Activated CD8-positive, alpha-beta memory T cell treated with anti-CD3 and anti-CD28 coated beads for 48 hours (primary cell): ENCODE measurements at regions not wholly inside any gene's neighbourhood (a gene's known extent, or its start where the extent isn't known, plus 50 kb on each side); places are given as distances from the start of the nearest gene placed in this dataset.
"Not testable (repeated sequence)": the region's sequence is repeated elsewhere in the genome, so short reads cannot be mapped to it uniquely, and the experiment has no call there.

Experiments
- DNase-seq, 3 experiments: peaks; one replicate each; pipeline ENCODE4 v3.0.0-alpha.2; 2020; ENCODE audit warnings: low read depth in 2 of 3, low spot score in 2 of 3

DNA sequence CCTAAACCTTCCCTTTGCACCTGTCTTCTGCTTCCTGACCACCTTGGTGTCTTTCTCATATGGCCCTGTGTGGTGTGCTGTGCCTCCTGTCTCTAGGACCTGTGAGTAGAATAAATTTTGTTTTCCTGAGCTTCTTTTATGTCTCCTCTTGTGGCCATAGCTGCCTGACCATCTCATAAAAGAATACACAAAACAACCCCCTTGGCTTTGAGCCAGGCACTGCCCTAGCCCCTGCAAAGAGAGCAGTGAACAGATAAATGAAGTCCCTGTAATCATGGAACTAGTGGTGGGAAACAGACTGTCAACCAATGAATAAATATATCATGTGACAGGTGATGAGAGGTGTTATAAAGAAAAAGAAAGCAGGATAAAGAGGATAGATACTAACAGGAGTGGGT lies 485.1 kb downstream of the CSNK1G3 start:
- no peak for DNase-seq

DNA sequence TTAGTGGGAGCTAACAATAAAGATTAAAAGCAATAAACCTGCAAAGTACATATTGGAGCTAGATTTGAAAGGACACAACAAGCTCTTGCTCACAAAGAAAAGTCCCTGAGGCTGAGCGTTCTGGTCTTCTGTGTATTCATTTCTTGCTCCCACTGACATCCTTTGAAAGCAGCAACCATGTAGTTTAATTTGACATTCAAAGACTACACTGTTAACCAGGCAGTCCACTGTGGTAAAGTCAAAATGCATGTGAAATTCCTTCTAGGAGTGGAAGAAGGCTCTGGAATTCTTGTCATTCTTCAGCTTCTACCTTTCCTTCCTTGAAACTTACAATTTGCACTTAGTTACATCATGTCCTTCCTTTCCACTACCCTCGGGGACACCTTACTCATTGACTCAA lies 480.7 kb downstream of the CSNK1G3 start:
- DNase-seq: no peak

DNA sequence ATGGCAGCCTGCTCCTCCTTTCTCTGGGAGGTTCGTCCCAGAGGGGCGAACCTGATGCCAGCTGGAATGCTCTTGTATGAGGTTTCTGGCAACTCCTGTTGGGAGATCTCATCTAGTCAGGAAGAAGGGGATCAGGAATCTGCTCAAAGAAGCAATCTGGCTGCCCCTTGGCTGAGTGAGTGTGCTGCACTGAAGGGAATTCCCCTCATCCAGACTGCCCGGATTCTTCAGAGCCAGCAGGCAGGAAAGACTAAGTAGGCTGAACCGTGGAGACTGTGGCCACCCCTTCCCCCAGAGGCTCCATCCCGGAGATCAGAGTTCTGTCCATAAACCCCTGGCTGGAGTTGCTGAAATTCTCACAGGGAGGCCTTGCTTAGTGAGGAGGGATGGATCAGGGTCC lies 476.0 kb downstream of the CSNK1G3 start:
- no peak for DNase-seq

DNA sequence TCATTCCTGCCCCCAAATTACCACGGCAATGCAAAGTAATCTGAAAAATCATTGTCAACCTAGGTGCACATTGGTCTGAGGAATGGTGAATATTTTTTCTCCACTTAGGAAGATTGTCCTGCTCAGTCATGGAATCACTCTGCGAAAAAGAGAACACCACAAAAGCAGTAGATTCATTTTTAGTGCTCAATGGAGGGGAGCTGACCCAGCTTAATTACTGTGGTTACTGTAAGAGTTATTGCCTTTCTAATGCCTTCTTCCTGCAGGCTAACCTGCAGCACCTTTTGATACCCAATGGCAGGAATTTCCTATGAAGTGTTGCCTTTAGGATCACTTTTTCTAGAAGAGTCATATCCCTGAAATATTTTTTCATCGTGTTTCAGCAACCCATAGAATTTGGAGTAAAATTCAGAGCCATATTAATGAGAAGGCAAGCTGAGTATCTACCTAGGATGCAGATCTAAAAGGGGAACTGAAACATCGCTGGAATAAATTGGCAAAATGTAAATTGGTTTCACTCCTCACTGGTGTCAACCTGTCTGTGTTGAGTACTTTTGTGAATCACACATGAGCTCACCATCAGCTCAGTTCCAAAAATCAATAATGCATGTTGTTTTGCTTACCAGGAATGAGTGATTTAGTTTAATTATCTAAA lies 464.5 kb downstream of the CSNK1G3 start:
- no peak for DNase-seq

DNA sequence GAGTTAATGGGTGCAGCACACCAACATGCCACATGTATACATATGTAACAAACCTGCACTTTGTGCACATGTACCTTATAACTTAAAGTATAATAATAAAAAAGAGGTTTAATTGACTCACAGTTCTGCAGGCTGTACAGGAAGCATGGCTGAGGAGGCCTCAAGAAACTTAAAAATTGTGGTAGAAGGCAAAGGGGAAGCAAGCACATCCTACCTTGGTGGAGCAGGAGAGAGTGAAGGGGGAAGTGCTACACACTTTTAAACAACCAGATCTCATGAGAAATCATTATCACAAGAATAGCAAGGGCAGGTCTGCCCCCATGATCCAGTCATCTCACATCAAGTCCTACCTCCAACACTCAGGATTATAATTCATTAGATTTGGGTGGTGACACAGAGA lies 463.5 kb downstream of the CSNK1G3 start:
- DNase-seq: not testable (repeated sequence)

DNA sequence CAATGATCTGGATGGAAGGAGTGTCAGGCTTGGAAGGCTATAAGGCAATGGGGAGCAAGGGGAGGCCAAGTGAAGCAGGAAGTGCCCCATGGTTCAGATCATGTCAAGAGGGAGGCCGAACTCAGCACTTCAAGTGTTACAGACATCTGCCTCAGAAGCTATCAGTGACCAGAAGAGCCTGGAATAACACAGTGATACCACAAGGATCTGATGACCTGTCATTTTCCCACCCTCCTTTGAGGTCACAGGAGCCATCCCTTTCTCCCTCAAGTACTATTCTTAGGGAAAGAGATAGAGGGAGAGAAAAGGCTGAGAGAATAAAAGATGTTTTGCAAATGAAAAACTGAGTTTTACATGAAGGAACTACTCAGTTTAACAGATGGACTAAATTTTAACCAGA lies 454.8 kb downstream of the CSNK1G3 start:
- DNase-seq: no peak

DNA sequence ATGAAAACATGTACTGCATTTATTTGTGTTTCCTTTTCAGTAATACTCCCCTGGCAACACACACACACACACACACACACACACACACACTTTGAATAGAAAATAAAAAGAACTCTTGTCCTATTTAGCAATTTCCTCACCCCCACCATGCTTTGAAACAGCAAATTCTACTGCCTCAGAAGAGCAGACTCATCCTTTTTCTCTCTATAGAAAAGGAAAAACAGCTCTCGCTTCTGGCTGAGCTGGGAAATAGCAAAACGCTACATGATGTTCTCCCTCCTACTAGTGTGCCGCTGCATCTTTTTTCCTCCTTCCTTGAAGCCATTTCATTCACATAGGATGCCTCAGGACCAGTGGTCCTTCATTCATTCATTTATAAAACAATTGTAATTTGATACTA lies 453.6 kb downstream of the CSNK1G3 start:
- DNase-seq: no peak

DNA sequence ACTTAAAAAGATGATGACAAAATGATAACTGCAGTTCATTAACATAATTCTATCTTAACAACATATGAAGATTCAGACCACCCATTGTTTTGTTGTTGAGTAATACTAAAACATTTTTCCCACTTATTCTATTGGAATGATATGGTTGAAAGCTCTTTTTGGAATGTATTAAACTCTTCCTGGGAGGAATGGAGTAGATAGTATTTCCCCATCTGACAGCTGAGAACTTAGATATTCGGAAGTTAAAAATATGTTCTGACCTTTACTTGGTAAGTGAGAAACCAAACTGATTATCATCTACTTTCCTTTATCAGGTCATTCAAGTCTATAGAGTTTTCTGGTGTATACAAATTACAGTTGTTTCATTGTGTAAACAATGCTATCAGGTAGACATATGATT lies 452.9 kb downstream of the CSNK1G3 start:
- DNase-seq: no peak

DNA sequence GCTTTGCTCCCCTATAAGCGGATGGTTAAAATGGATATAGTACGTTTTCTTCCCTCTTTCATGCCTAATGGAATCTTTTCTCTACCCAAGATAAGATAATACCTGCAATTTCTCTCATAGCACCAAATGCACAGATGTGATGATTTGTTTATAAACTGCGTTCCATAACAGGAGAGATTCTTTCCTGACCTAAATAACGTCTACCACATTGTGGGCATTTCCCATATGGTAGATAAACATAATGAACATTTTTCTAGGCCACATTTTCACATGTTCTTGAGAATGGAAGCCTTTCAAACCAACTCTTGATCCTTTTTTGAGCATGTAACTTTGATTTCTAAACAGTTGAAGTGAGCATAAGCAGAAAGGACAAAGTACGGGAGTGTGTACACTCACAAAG lies 448.5 kb downstream of the CSNK1G3 start:
- no peak for DNase-seq

DNA sequence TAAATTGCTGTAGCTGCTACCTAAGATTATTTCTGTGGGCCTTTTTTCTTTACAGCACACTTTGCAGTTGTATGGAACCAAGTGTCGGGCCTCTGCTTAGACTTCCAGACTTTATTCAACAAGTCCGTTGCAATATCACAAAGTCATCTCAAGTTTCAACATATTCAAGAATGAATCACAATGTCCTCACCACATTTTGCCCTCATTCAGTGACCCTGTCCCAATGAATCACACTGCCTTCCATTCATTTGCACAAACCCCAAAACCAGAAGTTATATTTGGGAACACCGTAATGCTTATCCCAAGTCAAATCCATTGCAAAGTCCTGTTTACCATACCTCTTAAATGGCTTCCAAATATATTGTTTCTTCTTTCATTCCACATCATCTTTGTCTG lies 439.6 kb downstream of the CSNK1G3 start:
- DNase-seq: no peak

DNA sequence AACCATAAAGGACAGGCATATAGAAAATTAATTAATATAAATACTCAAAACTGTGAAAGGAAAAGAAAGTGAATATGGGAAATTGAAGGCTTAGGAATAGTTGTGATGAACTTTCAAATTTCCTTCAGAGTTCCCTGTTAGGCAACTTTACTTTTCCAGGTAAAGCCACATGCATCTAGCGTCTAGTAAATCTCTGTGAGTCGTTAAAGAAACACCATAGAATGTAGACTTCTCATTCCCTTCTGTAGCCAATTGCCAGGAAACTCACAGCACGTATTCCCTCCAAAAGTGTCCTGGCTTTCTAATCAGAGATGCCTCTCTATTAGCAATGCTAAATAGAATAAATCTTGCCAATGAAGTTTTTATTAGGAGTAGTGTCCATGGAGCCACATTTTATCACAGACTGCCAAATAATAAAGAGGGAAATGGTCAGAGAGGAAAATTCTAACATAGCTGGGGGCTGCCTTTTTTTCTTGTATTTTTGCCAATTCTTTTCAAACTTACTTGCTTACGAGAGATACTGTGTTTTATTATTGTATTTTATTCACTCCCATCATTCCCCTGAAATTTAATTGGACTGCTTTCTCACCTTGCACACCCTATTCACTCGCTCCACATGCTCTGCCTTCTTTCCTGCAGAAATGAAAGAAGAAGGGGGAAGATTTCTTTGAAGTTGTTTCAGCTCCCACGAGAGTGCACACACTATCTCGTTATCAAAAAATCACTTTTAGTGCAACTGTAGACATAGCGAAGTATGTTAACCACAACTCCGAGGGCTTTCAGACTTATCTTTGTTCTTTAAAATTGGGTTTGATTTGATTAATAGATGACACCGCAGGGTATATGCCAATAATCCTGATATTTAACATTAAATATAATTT lies 439.0 kb downstream of the CSNK1G3 start:
- no peak for DNase-seq

DNA sequence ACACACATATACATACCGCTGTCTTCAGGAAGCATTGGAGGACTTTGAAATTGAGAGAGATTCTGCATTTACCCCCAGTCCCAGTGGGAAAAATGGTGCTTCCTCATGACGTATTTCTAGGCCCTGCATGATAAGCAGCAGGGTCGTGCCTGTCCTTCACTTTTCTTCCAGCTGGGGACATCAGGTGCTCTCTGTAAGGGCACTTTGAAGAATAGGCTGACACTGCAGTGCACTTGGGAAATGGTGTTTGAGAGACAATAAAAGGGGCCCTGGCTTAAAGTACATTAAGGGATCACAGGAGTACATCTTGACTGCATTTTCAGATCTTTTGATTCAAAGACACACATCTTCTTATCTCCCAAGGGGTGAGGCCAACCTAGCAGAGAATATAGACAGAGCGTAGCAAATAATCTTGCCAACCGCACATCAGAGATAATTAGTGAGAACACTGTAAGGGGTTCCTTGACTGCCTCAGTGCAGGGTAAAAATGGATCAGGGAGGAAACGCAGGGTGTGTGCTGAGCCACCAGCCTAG lies 437.9 kb downstream of the CSNK1G3 start:
- no peak for DNase-seq

DNA sequence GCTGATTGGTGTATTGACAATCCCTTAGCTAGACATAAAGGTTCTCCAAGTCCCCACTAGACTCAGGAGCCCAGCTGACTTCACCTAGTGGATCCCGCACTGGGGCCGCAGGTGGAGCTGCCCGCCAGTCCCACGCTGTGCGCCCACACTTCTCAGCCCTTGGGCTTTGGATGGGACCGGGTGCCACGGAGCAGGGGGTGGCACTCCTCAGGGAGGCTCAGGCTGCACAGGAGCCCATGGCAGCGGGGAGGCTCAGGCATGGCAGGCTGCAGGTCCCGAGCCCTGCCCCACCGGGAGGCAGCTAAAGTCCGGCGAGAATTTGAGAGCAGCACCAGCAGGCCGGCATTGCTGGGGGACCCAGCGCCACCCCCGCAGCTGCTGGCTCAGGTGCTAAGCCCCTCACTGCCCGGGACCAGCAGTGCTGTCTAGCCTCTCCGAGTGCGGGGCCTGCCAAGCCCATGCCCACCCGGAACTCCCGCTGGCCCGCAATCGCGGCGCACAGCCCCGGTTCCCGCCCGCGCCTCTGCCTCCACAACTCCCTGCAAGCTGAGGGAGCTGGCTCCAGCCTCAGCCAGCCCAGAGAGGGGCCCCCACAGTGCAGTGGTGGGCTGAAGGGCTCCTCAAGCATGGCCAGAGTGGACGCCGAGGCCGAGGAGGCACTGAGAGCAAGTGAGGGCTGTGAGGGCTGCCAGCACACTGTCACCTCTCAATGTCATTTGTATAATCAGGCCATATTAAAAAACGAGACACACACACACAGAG lies 437.2 kb downstream of the CSNK1G3 start:
- DNase-seq: no peak

DNA sequence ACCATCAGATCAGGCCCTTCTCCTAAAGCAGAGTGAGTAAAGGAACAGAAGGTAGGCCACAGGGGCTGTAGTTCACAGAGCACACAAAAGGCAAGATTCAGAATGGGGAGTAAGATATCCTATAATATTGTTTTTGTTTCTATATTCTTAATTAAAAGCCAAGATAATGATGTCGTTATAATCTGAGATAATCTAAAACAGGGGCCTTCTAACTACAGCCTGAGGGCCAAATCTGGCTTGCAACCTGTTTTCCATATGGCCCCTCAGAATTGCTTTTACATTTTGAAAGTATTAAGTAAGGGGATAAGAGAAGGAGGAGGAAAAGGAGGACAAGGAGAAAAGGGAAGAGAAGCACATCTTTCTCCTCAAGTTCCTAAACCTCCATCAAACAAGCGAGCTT lies 435.8 kb downstream of the CSNK1G3 start:
- no peak for DNase-seq

DNA sequence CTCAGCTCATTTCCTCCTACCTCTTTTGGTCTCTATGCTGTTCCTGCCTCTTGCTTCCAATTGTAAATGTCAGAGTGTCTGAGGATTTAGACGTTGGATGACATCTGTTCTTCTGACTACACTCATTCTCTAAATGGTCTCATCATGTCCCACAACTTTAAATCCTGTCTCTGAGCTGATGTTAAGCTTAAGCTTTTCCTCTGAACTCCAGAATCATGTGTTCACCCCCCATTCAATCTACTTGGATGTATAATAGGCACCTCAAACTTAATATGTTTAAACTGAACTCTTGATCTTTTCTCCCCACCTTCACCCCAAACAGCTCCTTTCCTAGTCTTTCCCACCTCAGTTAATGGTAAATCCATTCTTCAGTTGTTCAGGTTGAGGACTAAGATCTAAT lies 433.6 kb downstream of the CSNK1G3 start:
- DNase-seq: no peak

DNA sequence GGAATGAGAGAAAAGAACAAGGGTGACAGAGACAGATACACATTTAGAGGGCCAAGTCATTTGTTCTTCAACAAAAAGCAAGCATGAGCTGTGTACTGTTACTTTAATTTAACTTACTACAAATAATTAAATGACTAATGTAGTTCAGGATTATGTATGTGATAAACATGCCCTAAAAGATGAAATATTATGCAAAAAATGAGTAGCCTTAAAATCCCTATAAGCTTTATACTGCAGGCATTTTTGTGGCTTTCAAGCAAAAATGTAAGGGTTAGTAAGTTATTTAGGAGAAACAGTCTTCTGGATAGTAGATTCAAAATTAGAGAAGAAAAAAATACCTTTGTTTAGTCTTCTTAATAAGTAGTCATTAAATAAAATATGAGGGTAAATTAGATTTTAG lies 431.2 kb downstream of the CSNK1G3 start:
- DNase-seq: no peak

DNA sequence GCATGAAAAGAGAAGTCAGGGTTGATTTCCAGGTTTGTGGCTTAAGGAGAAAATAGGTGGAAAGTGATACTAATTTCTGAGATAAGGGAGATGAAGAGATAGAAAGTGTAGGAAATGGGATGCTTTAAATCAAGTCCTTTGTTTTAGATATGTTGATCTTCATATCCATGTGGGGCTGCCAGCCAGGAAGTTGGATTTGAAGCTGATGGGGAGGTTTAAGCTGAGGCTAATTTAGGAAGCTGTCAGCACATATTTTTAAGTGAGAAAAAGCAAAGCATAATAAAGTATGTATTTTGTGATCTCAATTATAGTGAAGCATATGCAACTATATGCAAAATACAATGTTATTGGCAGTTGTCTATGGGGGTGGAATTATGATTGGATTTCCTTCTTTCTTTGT lies 428.4 kb downstream of the CSNK1G3 start:
- no peak for DNase-seq

DNA sequence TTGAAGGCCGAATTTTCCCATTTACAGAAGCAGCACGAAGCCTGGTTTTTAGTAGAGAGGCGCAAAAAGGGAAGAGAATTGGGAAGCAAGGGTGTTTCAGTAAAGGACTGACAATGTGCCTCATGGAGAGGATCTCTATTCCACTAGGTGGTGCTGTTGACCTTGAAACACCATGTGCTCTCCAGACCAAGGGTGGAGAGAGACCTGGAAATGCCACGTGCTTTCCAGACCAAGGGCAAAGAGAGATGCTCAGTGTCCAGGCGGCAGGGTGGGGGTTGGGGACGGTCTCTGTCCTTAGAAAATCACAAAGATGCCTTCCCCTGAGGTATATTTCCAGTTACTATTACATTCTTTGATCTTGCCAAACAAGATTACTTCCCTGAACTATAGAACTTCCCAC lies 425.3 kb downstream of the CSNK1G3 start:
- no peak for DNase-seq

DNA sequence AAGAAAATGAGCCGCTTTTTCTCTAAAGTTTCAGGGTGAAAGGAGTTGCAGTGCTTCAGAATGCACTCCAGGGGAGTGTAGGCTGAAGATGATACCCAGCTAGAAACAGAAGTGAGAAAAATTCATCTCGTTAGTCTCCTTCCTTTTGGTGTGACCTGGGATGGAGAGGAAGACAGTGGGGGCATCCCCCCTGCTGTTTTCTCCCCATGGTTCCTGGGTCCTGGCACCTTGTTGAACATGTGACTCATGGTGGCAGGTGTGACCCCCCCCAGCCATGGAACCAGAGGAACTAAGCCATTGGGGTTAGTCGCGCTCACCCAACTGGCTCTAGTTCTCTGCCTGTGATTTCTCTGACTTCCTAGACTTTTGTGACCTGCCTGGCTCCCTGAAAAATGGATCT lies 424.6 kb downstream of the CSNK1G3 start:
- DNase-seq: no peak

DNA sequence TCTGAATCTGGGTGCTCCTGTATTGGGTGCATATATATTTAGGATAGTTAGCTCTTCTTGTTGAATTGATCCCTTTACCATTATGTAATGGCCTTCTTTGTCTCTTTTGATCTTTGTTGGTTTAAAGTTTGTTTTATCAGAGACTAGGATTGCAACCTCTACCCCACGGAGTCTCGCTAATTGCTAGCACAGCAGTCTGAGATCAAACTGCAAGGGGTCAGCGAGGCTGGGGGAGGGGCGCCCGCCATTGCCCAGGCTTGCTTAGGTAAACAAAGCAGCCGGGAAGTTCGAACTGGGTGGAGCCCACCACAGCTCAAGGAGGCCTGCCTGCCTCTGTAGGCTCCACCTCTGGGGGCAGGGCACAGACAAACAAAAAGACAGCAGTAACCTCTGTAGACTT lies 421.8 kb downstream of the CSNK1G3 start:
- DNase-seq: not testable (repeated sequence)

DNA sequence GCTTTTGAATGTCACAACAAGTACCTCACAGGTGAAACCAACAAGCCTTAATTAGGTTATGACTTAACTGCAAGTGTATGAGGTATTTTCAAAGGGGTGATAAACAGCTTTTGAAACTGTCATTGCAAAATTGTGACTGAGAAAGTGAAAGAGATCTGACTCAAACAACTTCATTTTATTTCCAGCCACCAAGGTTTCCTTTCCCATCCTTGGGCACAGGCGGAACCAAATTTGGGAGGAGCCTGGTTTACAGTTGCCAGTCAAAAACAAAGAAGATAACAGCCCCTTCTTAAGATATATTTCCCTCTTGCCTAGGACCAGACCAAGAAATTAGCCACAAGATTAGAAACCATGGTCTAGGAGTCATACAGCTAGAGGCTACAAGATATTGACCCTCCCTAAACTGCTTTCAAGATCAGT lies 417.1 kb downstream of the CSNK1G3 start:
- DNase-seq: no peak

DNA sequence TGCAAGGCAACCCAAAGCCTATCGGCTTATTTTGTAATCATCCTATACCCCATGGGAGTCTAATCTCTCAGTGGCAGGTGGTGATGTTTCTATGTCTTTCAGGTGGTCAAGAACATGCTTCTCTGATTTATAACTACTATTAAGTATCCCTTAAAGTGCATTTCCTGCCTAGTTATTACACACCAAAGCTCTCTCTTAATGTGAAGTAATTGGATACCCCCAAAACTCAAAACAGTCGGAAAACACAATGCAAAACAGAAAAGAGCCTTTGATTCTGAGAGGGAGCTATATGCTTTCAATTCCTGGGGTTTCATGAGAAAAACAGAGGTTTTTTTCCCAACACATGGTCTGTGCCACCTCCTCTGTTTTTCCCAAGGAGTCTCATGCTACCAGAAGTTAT lies 416.4 kb downstream of the CSNK1G3 start:
- DNase-seq: no peak
